Breast epithelium (tissue), 3 donors: ENCODE measurements at regions not wholly inside any gene's neighbourhood (a gene's known extent, or its start where the extent isn't known, plus 50 kb on each side); places are given as distances from the start of the nearest gene placed in this dataset.

Experiments
- CTCF ChIP-seq, 3 donors: fragments of 450-650 bp; IDR thresholded peaks; one replicate each; pipeline ENCODE4 v1.5.1; 2016 to 2017; ENCODE audit warnings: antibody characterized with exemption in 3 of 3, mild to moderate bottlenecking in 3 of 3, moderate library complexity in 3 of 3
- POLR2A ChIP-seq: fragments of 450-650 bp; IDR thresholded peaks from one replicate; pipeline ENCODE4 v1.6.1; 2016; ENCODE audit warnings: antibody characterized with exemption, mild to moderate bottlenecking, moderate library complexity
- POLR2AphosphoS5 ChIP-seq, 3 donors: sonication (generic); formaldehyde crosslinking; IDR thresholded peaks; one replicate each; pipeline ENCODE4 v1.6.1; 2017; ENCODE audit warnings: antibody characterized with exemption in 3 of 3

- no peak for TF ChIP-seq CTCF (IDR thresholded peaks at IDR 0.05)
- no peak for TF ChIP-seq POLR2AphosphoS5 (IDR thresholded peaks at IDR 0.05)
- no peak for TF ChIP-seq POLR2A
Measured at GRCh38 chr11:92803391-92803790, 166.1 kb upstream of the MTNR1B start.
